Smooth muscle cell (in vitro differentiated cells): ENCODE measurements at regions not wholly inside any gene's neighbourhood (a gene's known extent, or its start where the extent isn't known, plus 50 kb on each side); places are given as distances from the start of the nearest gene placed in this dataset.

Experiments
- DNase-seq: peaks from one replicate; lab custom pipeline; 2025; ENCODE audit not compliant: unreplicated experiment; lab: John Stamatoyannopoulos, UW
- H2AFZ ChIP-seq: fragments of 200-600 bp; sonication (generic); 2 replicates; pipeline ENCODE4 v1.6.0; 2016; ENCODE audit warnings: antibody characterized with exemption, low read depth, mild to moderate bottlenecking
- H3F3A ChIP-seq: fragments of 200-600 bp; sonication (generic); 2 replicates; pipeline ENCODE4 v1.6.0; 2017; ENCODE audit warnings: antibody characterized with exemption, low read depth
- H3K27ac ChIP-seq: fragments of 200-600 bp; sonication (generic); 2 replicates; pipeline ENCODE4 v1.5.1; 2016; ENCODE audit warnings: low read depth, mild to moderate bottlenecking
- H3K27me3 ChIP-seq: fragments of 200-600 bp; sonication (generic); 2 replicates; pipeline ENCODE4 v1.6.1; 2016; ENCODE audit warnings: low read depth, mild to moderate bottlenecking
- H3K36me3 ChIP-seq: fragments of 200-600 bp; sonication (generic); 2 replicates; pipeline ENCODE4 v1.5.1; 2016; ENCODE audit warnings: low read depth
- H3K4me1 ChIP-seq: fragments of 200-600 bp; sonication (generic); 2 replicates; pipeline ENCODE4 v1.5.1; 2016; ENCODE audit warnings: low read depth
- H3K4me2 ChIP-seq: fragments of 200-600 bp; sonication (generic); 2 replicates; pipeline ENCODE4 v1.6.0; 2016; ENCODE audit warnings: mild to moderate bottlenecking
- H3K4me3 ChIP-seq: fragments of 200-600 bp; sonication (generic); 2 replicates; pipeline ENCODE4 v1.5.1; 2016; ENCODE audit warnings: mild to moderate bottlenecking
- H3K79me2 ChIP-seq: fragments of 200-600 bp; sonication (generic); 2 replicates; pipeline ENCODE4 v1.6.0; 2016; ENCODE audit warnings: low read depth, mild to moderate bottlenecking
- H3K9ac ChIP-seq: fragments of 200-600 bp; sonication (generic); 2 replicates; pipeline ENCODE4 v1.6.0; 2016; ENCODE audit warnings: low read depth
- H3K9me3 ChIP-seq: fragments of 200-600 bp; sonication (generic); replicated peaks from 2 replicates; pipeline ENCODE4 v1.5.1; 2016; ENCODE audit warnings: low read depth
- H4K20me1 ChIP-seq: fragments of 200-600 bp; sonication (generic); 2 replicates; pipeline ENCODE4 v1.6.0; 2016; ENCODE audit warnings: low read depth
- WGBS: methylation state at CpG from one replicate; pipeline ENCODE4 v1.1.7; 2016; ENCODE audit warnings: low lambda C conversion rate; 5-methylcytosine and 5-hydroxymethylcytosine counted together
- TF ChIP-seq, protein P1 (sequence below): fragments of 200-600 bp; sonication (generic); IDR thresholded peaks from 2 replicates; pipeline ENCODE4 v1.5.1; 2017; ENCODE audit warnings: borderline replicate concordance, mild to moderate bottlenecking, antibody characterized with exemption; ENCODE audit not compliant: insufficient read depth, poor library complexity, severe bottlenecking

DNA sequence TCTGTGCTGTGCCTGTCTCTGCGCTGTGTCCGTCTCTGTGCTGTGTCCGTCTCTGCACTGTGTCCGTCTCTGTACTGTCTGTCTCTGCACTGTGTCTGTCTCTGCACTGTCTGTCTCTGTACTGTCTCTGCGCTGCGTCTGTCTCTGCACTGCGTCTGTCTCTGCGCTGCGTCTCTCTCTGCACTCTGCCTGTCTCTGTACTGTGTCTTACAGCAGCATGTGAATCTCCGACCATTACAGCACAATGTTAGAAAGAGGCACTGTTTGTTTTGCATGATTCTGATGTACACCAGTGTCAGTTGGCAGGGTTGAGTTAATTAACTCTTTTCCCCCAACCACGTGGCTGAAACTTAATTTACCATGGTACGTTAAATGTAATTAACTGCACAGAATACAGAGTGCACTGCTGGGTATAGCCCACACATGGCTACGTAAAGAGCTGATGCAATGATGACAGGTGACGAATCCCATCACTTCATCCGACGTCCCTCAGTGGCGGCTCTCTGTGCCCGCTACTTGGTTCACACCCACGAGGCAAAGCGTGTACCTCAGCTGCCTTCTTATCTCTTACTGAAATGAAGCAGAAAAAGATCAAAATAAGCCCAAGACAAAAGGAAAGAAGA, 127.7 kb upstream of the SFSWAP start:
- Histone ChIP-seq H3K4me1 (no peaks in the 10 kb centered on the region), H3K27ac (no peak overlapping the region), H3K4me3 (no peak overlapping the region), H4K20me1 (no peaks in the 10 kb centered on the region), H3F3A (no peaks in the 10 kb centered on the region), H3K27me3 (peaks cover 5% of the 10 kb centered on the region), H3K36me3 (no peaks in the 10 kb centered on the region), H3K9me3 (no peaks in the 10 kb centered on the region), H3K4me2 (no peak overlapping the region), H2AFZ (no peak overlapping the region), H3K9ac (no peak overlapping the region), H3K79me2 (no peaks in the 10 kb centered on the region)
- no peak for DNase-seq
- TF ChIP-seq, protein P1, sequence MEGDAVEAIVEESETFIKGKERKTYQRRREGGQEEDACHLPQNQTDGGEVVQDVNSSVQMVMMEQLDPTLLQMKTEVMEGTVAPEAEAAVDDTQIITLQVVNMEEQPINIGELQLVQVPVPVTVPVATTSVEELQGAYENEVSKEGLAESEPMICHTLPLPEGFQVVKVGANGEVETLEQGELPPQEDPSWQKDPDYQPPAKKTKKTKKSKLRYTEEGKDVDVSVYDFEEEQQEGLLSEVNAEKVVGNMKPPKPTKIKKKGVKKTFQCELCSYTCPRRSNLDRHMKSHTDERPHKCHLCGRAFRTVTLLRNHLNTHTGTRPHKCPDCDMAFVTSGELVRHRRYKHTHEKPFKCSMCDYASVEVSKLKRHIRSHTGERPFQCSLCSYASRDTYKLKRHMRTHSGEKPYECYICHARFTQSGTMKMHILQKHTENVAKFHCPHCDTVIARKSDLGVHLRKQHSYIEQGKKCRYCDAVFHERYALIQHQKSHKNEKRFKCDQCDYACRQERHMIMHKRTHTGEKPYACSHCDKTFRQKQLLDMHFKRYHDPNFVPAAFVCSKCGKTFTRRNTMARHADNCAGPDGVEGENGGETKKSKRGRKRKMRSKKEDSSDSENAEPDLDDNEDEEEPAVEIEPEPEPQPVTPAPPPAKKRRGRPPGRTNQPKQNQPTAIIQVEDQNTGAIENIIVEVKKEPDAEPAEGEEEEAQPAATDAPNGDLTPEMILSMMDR = no peak
- WGBS = 82% methylated on average over 20 of the region's 20 CpGs

DNA sequence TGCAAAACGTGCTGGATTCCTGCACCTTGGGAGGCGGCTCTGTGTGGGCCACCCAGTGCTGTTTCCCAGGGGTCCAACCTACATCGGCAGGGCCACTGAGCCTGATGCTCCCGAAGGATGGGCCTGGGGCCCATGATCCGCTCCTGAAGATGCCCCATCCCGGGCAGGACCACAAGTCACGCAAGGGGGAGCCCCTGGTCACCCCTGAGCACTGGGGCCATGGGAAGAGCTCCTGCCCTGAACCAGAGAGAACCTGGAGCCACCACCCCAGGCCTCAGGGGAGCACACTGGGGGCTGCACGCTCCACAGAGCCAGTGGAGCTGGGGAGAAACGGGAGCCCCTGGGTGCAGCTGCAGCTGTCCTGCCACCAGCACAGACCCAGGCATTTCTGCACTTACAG, 124.6 kb upstream of the SFSWAP start:
- no peak overlapping the region for H3K27ac ChIP-seq
- no peak overlapping the region for H3K4me3 ChIP-seq
- no peaks in the 10 kb centered on the region for H3K36me3 ChIP-seq
- no peaks in the 10 kb centered on the region for H3K27me3 ChIP-seq
- no peaks in the 10 kb centered on the region for H3K9me3 ChIP-seq
- TF ChIP-seq, protein P1 = no peak
- no peaks in the 10 kb centered on the region for H3K4me1 ChIP-seq
- H2AFZ ChIP-seq = no peak overlapping the region
- H4K20me1 ChIP-seq = no peaks in the 10 kb centered on the region
- H3K79me2 ChIP-seq = no peaks in the 10 kb centered on the region
- no peaks in the 10 kb centered on the region for H3F3A ChIP-seq
- no peak overlapping the region for H3K9ac ChIP-seq
- H3K4me2 ChIP-seq = no peak overlapping the region
- 87% methylated on average over 9 of the region's 9 CpGs for WGBS
- DNase-seq = no peak

DNA sequence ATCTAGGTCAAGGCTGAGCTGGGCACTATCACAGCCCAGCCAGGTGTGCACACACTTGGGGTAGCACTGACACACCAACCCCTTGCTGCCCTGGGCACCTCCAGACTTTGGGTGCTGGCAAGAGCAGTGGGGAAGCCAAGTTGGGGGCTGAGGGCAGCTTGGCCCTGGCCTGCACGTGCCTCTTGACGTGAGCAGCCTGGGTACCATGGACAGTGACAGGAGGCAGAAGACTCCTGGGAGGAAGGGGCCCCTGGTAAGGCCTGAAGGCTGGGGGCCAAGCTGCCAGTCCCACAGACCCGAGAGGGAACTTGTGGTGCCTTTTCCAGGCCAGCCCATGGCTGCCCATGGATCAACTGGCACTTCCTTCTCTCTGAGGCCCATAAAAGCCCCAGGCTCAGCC, 124.1 kb upstream of the SFSWAP start:
- WGBS = 59% methylated on average over 3 of the region's 3 CpGs

More for the DNA sequence above, 124.1 kb upstream of the SFSWAP start:
- no peak overlapping the region for H3K9ac ChIP-seq
- H3K79me2 ChIP-seq = no peaks in the 10 kb centered on the region
- TF ChIP-seq, protein P1 = no peak
- no peak for DNase-seq
- H3K27ac ChIP-seq = no peak overlapping the region
- H2AFZ ChIP-seq = no peak overlapping the region
- no peaks in the 10 kb centered on the region for H3K9me3 ChIP-seq
- no peaks in the 10 kb centered on the region for H3K4me1 ChIP-seq
- H3K4me3 ChIP-seq = no peak overlapping the region
- no peaks in the 10 kb centered on the region for H3F3A ChIP-seq
- H4K20me1 ChIP-seq = no peaks in the 10 kb centered on the region
- no peaks in the 10 kb centered on the region for H3K36me3 ChIP-seq
- no peaks in the 10 kb centered on the region for H3K27me3 ChIP-seq
- no peak overlapping the region for H3K4me2 ChIP-seq
